ENCODE measurements at regions not wholly inside any gene's neighbourhood (a gene's known extent, or its start where the extent isn't known, plus 50 kb on each side); places are given as distances from the start of the nearest gene placed in this dataset.

DNA sequence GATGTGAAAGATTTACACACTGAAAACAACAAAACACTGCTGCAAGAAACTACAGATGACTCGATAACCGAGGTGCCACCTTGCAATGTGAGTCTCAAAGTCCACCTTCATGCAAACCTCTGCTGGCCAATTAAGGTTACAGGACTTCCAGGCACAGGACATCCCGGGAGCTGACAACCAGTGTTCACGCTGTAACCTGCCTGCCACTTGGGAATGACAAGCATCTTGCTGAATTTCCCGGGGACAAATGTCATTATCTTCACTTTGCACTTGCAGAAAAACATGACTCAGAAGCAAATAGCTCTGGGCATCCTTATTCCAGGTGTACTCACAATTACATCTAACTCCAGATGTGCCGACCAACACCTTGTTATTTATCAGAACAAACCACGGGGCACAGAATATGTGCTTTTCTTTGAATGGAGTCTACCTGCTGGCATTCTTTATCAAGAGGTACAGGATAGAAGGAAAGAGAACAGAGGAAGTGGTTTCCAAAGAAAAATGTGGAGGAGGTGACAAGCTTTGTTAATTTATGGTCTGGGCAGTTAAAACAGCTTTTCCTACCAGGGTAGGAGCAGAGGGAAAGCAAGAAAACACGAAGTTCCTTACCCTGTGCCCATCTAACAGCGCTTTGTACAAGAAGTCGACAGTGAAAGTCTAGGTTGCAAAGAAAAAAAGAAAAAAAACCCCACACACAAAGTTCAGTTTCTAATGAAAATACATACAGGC, 72.3 kb downstream of the SHANK2 start:
- DNase-seq (ENCODE audit: low spot score), result no peak
- in situ Hi-C loops (cut with MboI; ENCODE audit: low pct_unique_long_range_greater_than_20kb, low sequenced_read_pairs, unreplicated experiment), result no loop called here
- TF ChIP-seq, protein P1, sequence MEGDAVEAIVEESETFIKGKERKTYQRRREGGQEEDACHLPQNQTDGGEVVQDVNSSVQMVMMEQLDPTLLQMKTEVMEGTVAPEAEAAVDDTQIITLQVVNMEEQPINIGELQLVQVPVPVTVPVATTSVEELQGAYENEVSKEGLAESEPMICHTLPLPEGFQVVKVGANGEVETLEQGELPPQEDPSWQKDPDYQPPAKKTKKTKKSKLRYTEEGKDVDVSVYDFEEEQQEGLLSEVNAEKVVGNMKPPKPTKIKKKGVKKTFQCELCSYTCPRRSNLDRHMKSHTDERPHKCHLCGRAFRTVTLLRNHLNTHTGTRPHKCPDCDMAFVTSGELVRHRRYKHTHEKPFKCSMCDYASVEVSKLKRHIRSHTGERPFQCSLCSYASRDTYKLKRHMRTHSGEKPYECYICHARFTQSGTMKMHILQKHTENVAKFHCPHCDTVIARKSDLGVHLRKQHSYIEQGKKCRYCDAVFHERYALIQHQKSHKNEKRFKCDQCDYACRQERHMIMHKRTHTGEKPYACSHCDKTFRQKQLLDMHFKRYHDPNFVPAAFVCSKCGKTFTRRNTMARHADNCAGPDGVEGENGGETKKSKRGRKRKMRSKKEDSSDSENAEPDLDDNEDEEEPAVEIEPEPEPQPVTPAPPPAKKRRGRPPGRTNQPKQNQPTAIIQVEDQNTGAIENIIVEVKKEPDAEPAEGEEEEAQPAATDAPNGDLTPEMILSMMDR (IDR thresholded peaks at IDR 0.05; ENCODE audit: extremely low read depth, insufficient read depth, missing control alignments), result no peak

DNA sequence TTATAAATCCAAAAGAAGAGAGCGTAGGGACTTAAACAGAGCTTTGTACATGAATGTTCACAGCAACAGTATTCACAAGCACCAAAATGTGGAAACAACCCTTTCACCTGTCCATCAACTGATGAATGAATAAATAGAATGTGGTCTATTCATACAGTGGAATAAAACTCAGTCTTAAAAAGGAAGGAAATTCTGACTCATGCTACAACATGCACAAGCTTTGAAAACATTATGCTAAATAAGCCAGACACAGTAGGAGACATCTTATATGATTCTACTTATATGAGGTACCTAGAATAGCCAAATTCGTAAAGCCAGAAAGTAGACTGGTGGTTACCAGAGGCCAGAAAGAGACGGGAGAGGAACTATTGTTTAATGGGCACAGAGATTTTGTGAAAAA, 74.3 kb downstream of the SHANK2 start:
- TF ChIP-seq, protein P1 (IDR thresholded peaks at IDR 0.05; ENCODE audit: extremely low read depth, insufficient read depth, missing control alignments), result no peak
- DNase-seq (ENCODE audit: low spot score), result no peak
- in situ Hi-C loops (cut with MboI; ENCODE audit: low pct_unique_long_range_greater_than_20kb, low sequenced_read_pairs, unreplicated experiment), result no loop called here

DNA sequence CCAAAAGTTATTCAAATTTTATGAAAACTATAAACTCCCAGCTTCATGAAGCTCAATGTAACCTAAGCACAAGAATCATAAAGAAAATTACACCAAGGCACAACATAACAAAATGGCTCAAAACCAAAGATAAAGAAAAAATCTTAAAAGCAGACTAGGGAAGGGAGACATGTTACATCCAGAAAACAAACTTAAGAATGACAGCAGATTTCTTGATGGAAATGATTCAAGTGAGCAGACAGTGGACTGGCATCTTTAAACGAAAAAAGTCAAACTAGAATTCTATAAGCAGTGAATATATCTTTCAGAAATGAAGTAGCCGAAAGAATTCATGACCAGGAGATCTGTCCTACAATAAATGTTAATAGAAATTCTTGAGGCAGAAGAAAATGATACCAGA, 75.6 kb downstream of the SHANK2 start:
- in situ Hi-C loops (cut with MboI; ENCODE audit: low pct_unique_long_range_greater_than_20kb, low sequenced_read_pairs, unreplicated experiment), result no loop called here
- TF ChIP-seq, protein P1 (IDR thresholded peaks at IDR 0.05; ENCODE audit: extremely low read depth, insufficient read depth, missing control alignments), result no peak
- no peak for DNase-seq (ENCODE audit: low spot score)

DNA sequence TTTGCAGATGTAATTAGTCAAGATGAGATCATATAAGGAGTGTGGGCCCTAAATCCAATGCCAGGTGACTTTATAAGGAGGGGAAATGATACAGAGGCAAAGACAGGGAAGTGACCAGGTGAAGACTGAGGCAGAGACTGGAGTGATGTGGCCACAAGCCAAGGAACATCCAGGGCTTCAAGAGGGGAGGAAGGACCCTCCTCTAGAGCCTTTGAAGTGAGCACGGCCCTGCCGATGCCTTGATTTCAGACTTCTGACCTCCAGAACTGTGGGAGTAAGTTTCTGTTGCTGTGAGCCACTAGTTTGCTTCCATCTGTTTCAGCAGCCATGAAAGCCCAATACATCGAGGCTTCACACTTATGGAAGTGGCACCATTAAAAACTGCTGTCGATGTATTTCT, 78.7 kb downstream of the SHANK2 start:
- TF ChIP-seq, protein P1 (IDR thresholded peaks at IDR 0.05; ENCODE audit: extremely low read depth, insufficient read depth, missing control alignments), result no peak
- in situ Hi-C loops (cut with MboI; ENCODE audit: low pct_unique_long_range_greater_than_20kb, low sequenced_read_pairs, unreplicated experiment), result no loop called here
- DNase-seq (ENCODE audit: low spot score), result no peak

DNA sequence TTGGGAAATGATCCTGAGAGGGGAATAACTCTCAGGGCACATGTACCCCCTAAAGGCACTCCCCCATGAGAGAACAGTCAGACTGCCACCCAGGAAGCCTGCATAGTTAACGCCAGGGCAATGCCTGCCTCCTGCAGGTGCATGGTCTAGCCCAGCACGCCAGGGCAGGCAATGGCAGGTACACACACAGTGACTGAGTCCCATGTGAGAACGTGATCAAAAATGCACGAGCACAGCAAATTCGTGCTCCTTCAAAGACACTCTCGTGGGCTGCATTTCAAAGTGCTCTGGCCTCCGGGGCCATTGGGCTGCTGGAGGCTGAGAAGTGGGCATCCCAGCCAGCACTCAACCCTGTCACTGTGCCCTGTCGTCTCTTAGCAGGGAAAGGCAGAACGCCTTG, 79.7 kb downstream of the SHANK2 start:
- in situ Hi-C loops (cut with MboI; ENCODE audit: low pct_unique_long_range_greater_than_20kb, low sequenced_read_pairs, unreplicated experiment), result no loop called here
- no peak for DNase-seq (ENCODE audit: low spot score)
- TF ChIP-seq, protein P1 (IDR thresholded peaks at IDR 0.05; ENCODE audit: extremely low read depth, insufficient read depth, missing control alignments), result no peak

DNA sequence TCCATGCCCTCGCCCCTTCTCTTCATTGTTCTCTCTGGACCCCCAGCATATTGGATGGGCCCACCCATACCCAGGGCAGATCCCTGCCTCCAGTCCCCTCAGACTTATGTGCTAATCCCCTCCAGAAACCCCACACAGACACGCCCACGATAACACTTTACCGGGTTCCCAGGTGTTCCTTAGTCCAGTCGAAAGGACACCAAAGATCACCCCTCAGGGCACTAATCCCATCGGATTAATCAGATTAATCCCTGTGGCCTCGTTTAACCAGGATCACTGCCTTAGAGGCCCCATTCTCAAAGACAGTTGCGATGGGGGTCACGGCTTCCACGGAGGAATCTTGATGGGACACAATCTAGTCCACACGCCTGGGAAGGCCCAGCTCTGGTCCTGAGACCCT, 80.8 kb downstream of the SHANK2 start:
- in situ Hi-C loops (cut with MboI; ENCODE audit: low pct_unique_long_range_greater_than_20kb, low sequenced_read_pairs, unreplicated experiment), result no loop called here
- no peak for DNase-seq (ENCODE audit: low spot score)
- TF ChIP-seq, protein P1 (IDR thresholded peaks at IDR 0.05; ENCODE audit: extremely low read depth, insufficient read depth, missing control alignments), result no peak
